ENCODE measurements at regions not wholly inside any gene's neighbourhood (a gene's known extent, or its start where the extent isn't known, plus 50 kb on each side); places are given as distances from the start of the nearest gene placed in this dataset.

- no peak for ATAC-seq (ENCODE audit: low read depth)
- no peak overlapping the region for H3K4me3 Mint-ChIP-seq
- peaks cover 4% of the 10 kb centered on the region for H3K9me3 Mint-ChIP-seq
- no peaks in the 10 kb centered on the region for H3K36me3 Mint-ChIP-seq
- DNase-seq (ENCODE audit: low spot score in 2 of 2), result no peak
- peaks cover 1% of the 10 kb centered on the region for H3K27me3 Mint-ChIP-seq
- no peak overlapping the region for H3K27ac Mint-ChIP-seq
- H3K4me1 Mint-ChIP-seq, result no peaks in the 10 kb centered on the region
These were observed 101.5 kb upstream of the TENT5A start for GRCh38 chr6:81853975-81854374.

GRCh38 chr6:81849248-81849647 is 96.8 kb upstream of the TENT5A start:
- Mint-ChIP-seq H3K4me1 (no peaks in the 10 kb centered on the region), H3K27me3 (peaks cover 1% of the 10 kb centered on the region), H3K9me3 (peaks cover 2% of the 10 kb centered on the region), H3K4me3 (no peak overlapping the region), H3K36me3 (no peaks in the 10 kb centered on the region), H3K27ac (no peak overlapping the region)
- DNase-seq (ENCODE audit: low spot score in 2 of 2), result no peak
- ATAC-seq (ENCODE audit: low read depth), result no peak

- ATAC-seq (ENCODE audit: low read depth) (no peak), DNase-seq (ENCODE audit: low spot score in 2 of 2) (no peak)
- Mint-ChIP-seq H3K36me3 (no peaks in the 10 kb centered on the region), H3K4me3 (no peak overlapping the region), H3K9me3 (no peaks in the 10 kb centered on the region), H3K27ac (no peak overlapping the region), H3K4me1 (no peaks in the 10 kb centered on the region), H3K27me3 (peaks cover 1% of the 10 kb centered on the region)
These were observed 95.4 kb upstream of the TENT5A start for GRCh38 chr6:81847866-81848265.

- Mint-ChIP-seq H3K36me3 (no peaks in the 10 kb centered on the region), H3K9me3 (no peaks in the 10 kb centered on the region), H3K27me3 (peaks cover 1% of the 10 kb centered on the region), H3K4me3 (no peak overlapping the region), H3K27ac (no peak overlapping the region), H3K4me1 (no peaks in the 10 kb centered on the region)
- ATAC-seq (ENCODE audit: low read depth), result no peak
- no peak for DNase-seq (ENCODE audit: low spot score in 2 of 2)
These were observed 92.2 kb upstream of the TENT5A start for GRCh38 chr6:81844686-81845085.

- H3K27me3 Mint-ChIP-seq, result no peaks in the 10 kb centered on the region
- DNase-seq (ENCODE audit: low spot score in 2 of 2) (no peak), ATAC-seq (ENCODE audit: low read depth) (no peak)
- H3K36me3 Mint-ChIP-seq, result no peaks in the 10 kb centered on the region
- no peaks in the 10 kb centered on the region for H3K4me1 Mint-ChIP-seq
- no peak overlapping the region for H3K27ac Mint-ChIP-seq
- no peaks in the 10 kb centered on the region for H3K9me3 Mint-ChIP-seq
- H3K4me3 Mint-ChIP-seq, result no peak overlapping the region
These were observed 90.8 kb upstream of the TENT5A start for GRCh38 chr6:81843302-81843701.

GRCh38 chr6:81842254-81842653 is 89.8 kb upstream of the TENT5A start:
- H3K4me1 Mint-ChIP-seq, result no peaks in the 10 kb centered on the region
- peaks cover under 1% of the 10 kb centered on the region for H3K9me3 Mint-ChIP-seq
- no peak for DNase-seq (ENCODE audit: low spot score in 2 of 2)
- no peak overlapping the region for H3K4me3 Mint-ChIP-seq
- no peak for ATAC-seq (ENCODE audit: low read depth)
- H3K36me3 Mint-ChIP-seq, result no peaks in the 10 kb centered on the region
- no peak overlapping the region for H3K27ac Mint-ChIP-seq
- no peaks in the 10 kb centered on the region for H3K27me3 Mint-ChIP-seq

- Mint-ChIP-seq H3K27ac (no peak overlapping the region), H3K9me3 (peaks cover 3% of the 10 kb centered on the region), H3K36me3 (peaks cover 3% of the 10 kb centered on the region), H3K27me3 (no peaks in the 10 kb centered on the region), H3K4me1 (no peaks in the 10 kb centered on the region), H3K4me3 (no peak overlapping the region)
- DNase-seq (ENCODE audit: low spot score in 2 of 2) (no peak), ATAC-seq (ENCODE audit: low read depth) (no peak)
These were observed 86.4 kb upstream of the TENT5A start for GRCh38 chr6:81838724-81839426.

GRCh38 chr6:81838031-81838430 is 85.5 kb upstream of the TENT5A start:
- Mint-ChIP-seq H3K27ac (no peak overlapping the region), H3K4me1 (no peaks in the 10 kb centered on the region), H3K4me3 (no peak overlapping the region), H3K9me3 (peaks cover 3% of the 10 kb centered on the region), H3K36me3 (peaks cover 3% of the 10 kb centered on the region), H3K27me3 (no peaks in the 10 kb centered on the region)
- no peak for DNase-seq (ENCODE audit: low spot score in 2 of 2)
- no peak for ATAC-seq (ENCODE audit: low read depth)

GRCh38 chr6:81834141-81834681 is 81.7 kb upstream of the TENT5A start:
- Mint-ChIP-seq H3K4me3 (no peak overlapping the region), H3K27me3 (no peaks in the 10 kb centered on the region), H3K4me1 (no peaks in the 10 kb centered on the region), H3K36me3 (peaks cover 3% of the 10 kb centered on the region), H3K27ac (no peak overlapping the region), H3K9me3 (peaks cover 3% of the 10 kb centered on the region)
- DNase-seq (ENCODE audit: low spot score in 2 of 2) (no peak), ATAC-seq (ENCODE audit: low read depth) (no peak)

- H3K9me3 Mint-ChIP-seq, result peaks cover 3% of the 10 kb centered on the region
- H3K4me1 Mint-ChIP-seq, result no peaks in the 10 kb centered on the region
- no peaks in the 10 kb centered on the region for H3K27me3 Mint-ChIP-seq
- no peak overlapping the region for H3K27ac Mint-ChIP-seq
- H3K4me3 Mint-ChIP-seq, result no peak overlapping the region
- no peak for DNase-seq (ENCODE audit: low spot score in 2 of 2)
- ATAC-seq (ENCODE audit: low read depth), result no peak
- peaks cover 3% of the 10 kb centered on the region for H3K36me3 Mint-ChIP-seq
These were observed 79.8 kb upstream of the TENT5A start for GRCh38 chr6:81832304-81832703.

- Mint-ChIP-seq H3K27ac (no peak overlapping the region), H3K9me3 (peaks cover 5% of the 10 kb centered on the region), H3K27me3 (no peaks in the 10 kb centered on the region), H3K36me3 (peaks cover 4% of the 10 kb centered on the region), H3K4me3 (no peak overlapping the region), H3K4me1 (no peaks in the 10 kb centered on the region)
- no peak for ATAC-seq (ENCODE audit: low read depth)
- DNase-seq (ENCODE audit: low spot score in 2 of 2), result no peak
These were observed 78.8 kb upstream of the TENT5A start for GRCh38 chr6:81831274-81831673.

- ATAC-seq (ENCODE audit: low read depth) (no peak), DNase-seq (ENCODE audit: low spot score in 2 of 2) (no peak)
- Mint-ChIP-seq H3K4me1 (no peaks in the 10 kb centered on the region), H3K4me3 (no peak overlapping the region), H3K27ac (no peak overlapping the region), H3K36me3 (peaks cover 1% of the 10 kb centered on the region), H3K27me3 (no peaks in the 10 kb centered on the region), H3K9me3 (peaks cover 4% of the 10 kb centered on the region)
These were observed 74.3 kb upstream of the TENT5A start for GRCh38 chr6:81826784-81827183.

- Mint-ChIP-seq H3K4me3 (no peak overlapping the region), H3K4me1 (peaks cover 8% of the 10 kb centered on the region), H3K27me3 (no peaks in the 10 kb centered on the region), H3K9me3 (peaks cover 4% of the 10 kb centered on the region), H3K36me3 (peaks cover 1% of the 10 kb centered on the region), H3K27ac (no peak overlapping the region)
- ATAC-seq (ENCODE audit: low read depth) (no peak), DNase-seq (ENCODE audit: low spot score in 2 of 2) (no peak)
These were observed 70.1 kb upstream of the TENT5A start for GRCh38 chr6:81822568-81822967.

GRCh38 chr6:81821449-81821848 is 69.0 kb upstream of the TENT5A start:
- ATAC-seq (ENCODE audit: low read depth) (no peak), DNase-seq (ENCODE audit: low spot score in 2 of 2) (no peak)
- no peaks in the 10 kb centered on the region for H3K27me3 Mint-ChIP-seq
- H3K4me1 Mint-ChIP-seq, result peaks cover 8% of the 10 kb centered on the region
- H3K36me3 Mint-ChIP-seq, result peaks cover 1% of the 10 kb centered on the region
- H3K27ac Mint-ChIP-seq, result peak overlapping the region; percentile 60
- peaks cover 2% of the 10 kb centered on the region for H3K9me3 Mint-ChIP-seq
- no peak overlapping the region for H3K4me3 Mint-ChIP-seq

GRCh38 chr6:81820980-81821379 is 68.5 kb upstream of the TENT5A start:
- Mint-ChIP-seq H3K4me1 (peaks cover 8% of the 10 kb centered on the region), H3K36me3 (no peaks in the 10 kb centered on the region), H3K27ac (peak overlapping the region; percentile 60), H3K9me3 (no peaks in the 10 kb centered on the region), H3K27me3 (no peaks in the 10 kb centered on the region), H3K4me3 (peak overlapping the region; percentile 33)
- DNase-seq (ENCODE audit: low spot score in 2 of 2), result no peak
- ATAC-seq (ENCODE audit: low read depth), result peak; percentile 76
